Adrenal gland (tissue), 5 donors: ENCODE measurements at regions not wholly inside any gene's neighbourhood (a gene's known extent, or its start where the extent isn't known, plus 50 kb on each side); places are given as distances from the start of the nearest gene placed in this dataset.

Source experiments
- CTCF ChIP-seq, 6 experiments: fragments of 450-650 bp in 4 of 6; fragments of 200-600 bp in 2 of 6; sonication (generic) in 1 of 6; IDR thresholded peaks; 1 replicate in 5 of 6; 2 replicates in 1 of 6; pipeline versions ENCODE4 v1.5.1 to v1.8.0; 2016 to 2021; ENCODE audit warnings: antibody characterized with exemption in 6 of 6, mild to moderate bottlenecking in 2 of 6, moderate library complexity in 1 of 6
- POLR2A ChIP-seq, 2 donors: fragments of 450-650 bp; IDR thresholded peaks; one replicate each; pipeline ENCODE4 v1.6.1; 2017; ENCODE audit warnings: antibody characterized with exemption in 2 of 2, mild to moderate bottlenecking in 2 of 2, moderate library complexity in 1 of 2
- donor health status: DM: no; HTN: no; CAD: no.

- TF ChIP-seq CTCF (IDR thresholded peaks at IDR 0.05) (no peak), POLR2A (IDR thresholded peaks at IDR 0.05) (no peak)
These were observed 928.3 kb upstream of the NRXN1 start for GRCh38 chr2:51960281-51960680.
